HL-60 (cell line): ENCODE measurements at regions not wholly inside any gene's neighbourhood (a gene's known extent, or its start where the extent isn't known, plus 50 kb on each side); places are given as distances from the start of the nearest gene placed in this dataset.

ENCODE experiments used
- DNase-seq, 2 experiments: peaks; one replicate each; pipeline ENCODE4 v3.0.0-alpha.2; 2010 to 2020; ENCODE audit warnings: low read depth in 1 of 2, low spot score in 1 of 2
- H3K27ac ChIP-seq: fragments of 250-450 bp; sonication (Bioruptor Pico); replicated peaks from 2 replicates; pipeline ENCODE4 v1.5.1; 2020; ENCODE audit warnings: mild to moderate bottlenecking, moderate library complexity
- H3K27me3 ChIP-seq: fragments of 250-450 bp; sonication (Bioruptor Pico); 2 replicates; pipeline ENCODE4 v1.5.1; 2021; ENCODE audit warnings: mild to moderate bottlenecking, moderate library complexity; ENCODE audit not compliant: insufficient read depth, poor library complexity, severe bottlenecking
- H3K4me3 ChIP-seq: replicated peaks from 2 replicates; pipeline ENCODE4 v1.5.1; 2011; ENCODE audit warnings: mild to moderate bottlenecking, control low read depth, low read length; ENCODE audit not compliant: insufficient read depth
- CTCF ChIP-seq: IDR thresholded peaks from one replicate; pipeline ENCODE4 v1.5.1; 2011; ENCODE audit warnings: low read length, control low read depth, inconsistent platforms; ENCODE audit not compliant: insufficient read depth
- GABPA ChIP-seq: IDR thresholded peaks from 2 replicates; pipeline ENCODE4 v1.6.1; 2012; ENCODE audit warnings: low read depth
- POLR2AphosphoS5 ChIP-seq: IDR thresholded peaks from 2 replicates; pipeline ENCODE4 v1.6.1; 2012; ENCODE audit warnings: low read depth
- REST ChIP-seq: IDR thresholded peaks from 2 replicates; pipeline ENCODE4 v1.6.1; 2012; ENCODE audit warnings: low read depth; ENCODE audit not compliant: insufficient replicate concordance
- SPI1 ChIP-seq: IDR thresholded peaks from 2 replicates; pipeline ENCODE4 v1.6.1; 2012; ENCODE audit warnings: low read depth, mild to moderate bottlenecking, borderline replicate concordance

- no peaks in the 10 kb centered on the region for H3K27me3 ChIP-seq
- H3K4me3 ChIP-seq = no peak overlapping the region
- no peak for TF ChIP-seq REST
- TF ChIP-seq POLR2AphosphoS5 = no peak
- no peak for TF ChIP-seq GABPA
- TF ChIP-seq SPI1 = no peak
- no peak for TF ChIP-seq CTCF
- DNase-seq = no peak
- no peak overlapping the region for H3K27ac ChIP-seq
Measured at GRCh38 chr2:61634512-61634911, 96.4 kb upstream of the XPO1 start.

GRCh38 chr2:61633250-61633649 is 95.1 kb upstream of the XPO1 start:
- H3K27ac ChIP-seq = no peak overlapping the region
- TF ChIP-seq POLR2AphosphoS5 = no peak
- no peak for TF ChIP-seq REST
- TF ChIP-seq CTCF = no peak
- TF ChIP-seq SPI1 = no peak
- TF ChIP-seq GABPA = no peak
- no peak overlapping the region for H3K4me3 ChIP-seq
- no peak for DNase-seq
- no peaks in the 10 kb centered on the region for H3K27me3 ChIP-seq

- no peaks in the 10 kb centered on the region for H3K27me3 ChIP-seq
- TF ChIP-seq POLR2AphosphoS5 (no peak), SPI1 (no peak), CTCF (no peak), REST (no peak), GABPA (no peak)
- no peak overlapping the region for H3K27ac ChIP-seq
- DNase-seq = no peak
- H3K4me3 ChIP-seq = no peak overlapping the region
Measured at GRCh38 chr2:61632276-61633169, 94.4 kb upstream of the XPO1 start.
